ENCODE measurements at regions not wholly inside any gene's neighbourhood (a gene's known extent, or its start where the extent isn't known, plus 50 kb on each side); places are given as distances from the start of the nearest gene placed in this dataset.

DNA sequence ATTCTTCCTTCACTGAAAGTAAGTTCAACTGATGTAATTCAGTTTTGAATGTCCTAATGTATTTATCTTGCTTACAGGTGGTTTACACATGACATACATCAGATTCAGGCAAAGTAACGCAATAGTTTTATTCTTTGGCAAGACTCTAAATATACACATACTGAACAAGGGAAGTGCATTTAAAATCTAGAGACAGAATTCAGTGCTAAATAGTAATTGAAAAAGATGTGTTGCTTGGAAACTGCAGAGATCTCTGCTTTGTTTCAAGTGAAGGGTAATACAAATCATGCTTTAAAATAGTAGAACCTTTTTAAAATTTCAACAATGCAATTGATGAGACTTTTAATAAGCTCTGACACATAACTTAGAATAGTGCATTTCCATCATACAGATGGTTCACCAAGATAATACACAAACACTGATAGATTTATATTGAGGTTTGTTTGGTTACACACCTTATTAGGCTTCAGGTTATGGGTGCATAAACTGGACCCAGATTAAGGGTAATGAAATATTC, 581.0 kb upstream of the MIR17HG start:
- TF ChIP-seq POLR2AphosphoS5 (IDR thresholded peaks at IDR 0.05; ENCODE audit: low read depth, low read length) (no peak), POLR2A (IDR thresholded peaks at IDR 0.05; ENCODE audit: low read depth, low read length) (no peak)

Data from GM12892 (cell line).